Smooth muscle cell (in vitro differentiated cells): ENCODE measurements at regions not wholly inside any gene's neighbourhood (a gene's known extent, or its start where the extent isn't known, plus 50 kb on each side); places are given as distances from the start of the nearest gene placed in this dataset.
"Not testable (repeated sequence)": the region's sequence is repeated elsewhere in the genome, so short reads cannot be mapped to it uniquely, and the experiment has no call there.

ENCODE experiments used
- DNase-seq: peaks from one replicate; lab custom pipeline; 2025; ENCODE audit not compliant: unreplicated experiment; lab: John Stamatoyannopoulos, UW
- H2AFZ ChIP-seq: fragments of 200-600 bp; sonication (generic); 2 replicates; pipeline ENCODE4 v1.6.0; 2016; ENCODE audit warnings: antibody characterized with exemption, low read depth, mild to moderate bottlenecking
- H3F3A ChIP-seq: fragments of 200-600 bp; sonication (generic); 2 replicates; pipeline ENCODE4 v1.6.0; 2017; ENCODE audit warnings: antibody characterized with exemption, low read depth
- H3K27ac ChIP-seq: fragments of 200-600 bp; sonication (generic); 2 replicates; pipeline ENCODE4 v1.5.1; 2016; ENCODE audit warnings: low read depth, mild to moderate bottlenecking
- H3K27me3 ChIP-seq: fragments of 200-600 bp; sonication (generic); 2 replicates; pipeline ENCODE4 v1.6.1; 2016; ENCODE audit warnings: low read depth, mild to moderate bottlenecking
- H3K36me3 ChIP-seq: fragments of 200-600 bp; sonication (generic); 2 replicates; pipeline ENCODE4 v1.5.1; 2016; ENCODE audit warnings: low read depth
- H3K4me1 ChIP-seq: fragments of 200-600 bp; sonication (generic); 2 replicates; pipeline ENCODE4 v1.5.1; 2016; ENCODE audit warnings: low read depth
- H3K4me2 ChIP-seq: fragments of 200-600 bp; sonication (generic); 2 replicates; pipeline ENCODE4 v1.6.0; 2016; ENCODE audit warnings: mild to moderate bottlenecking
- H3K4me3 ChIP-seq: fragments of 200-600 bp; sonication (generic); 2 replicates; pipeline ENCODE4 v1.5.1; 2016; ENCODE audit warnings: mild to moderate bottlenecking
- H3K79me2 ChIP-seq: fragments of 200-600 bp; sonication (generic); 2 replicates; pipeline ENCODE4 v1.6.0; 2016; ENCODE audit warnings: low read depth, mild to moderate bottlenecking
- H3K9ac ChIP-seq: fragments of 200-600 bp; sonication (generic); 2 replicates; pipeline ENCODE4 v1.6.0; 2016; ENCODE audit warnings: low read depth
- H3K9me3 ChIP-seq: fragments of 200-600 bp; sonication (generic); replicated peaks from 2 replicates; pipeline ENCODE4 v1.5.1; 2016; ENCODE audit warnings: low read depth
- H4K20me1 ChIP-seq: fragments of 200-600 bp; sonication (generic); 2 replicates; pipeline ENCODE4 v1.6.0; 2016; ENCODE audit warnings: low read depth
- CTCF ChIP-seq: fragments of 200-600 bp; sonication (generic); IDR thresholded peaks from 2 replicates; pipeline ENCODE4 v1.5.1; 2017; ENCODE audit warnings: borderline replicate concordance, mild to moderate bottlenecking, antibody characterized with exemption; ENCODE audit not compliant: insufficient read depth, poor library complexity, severe bottlenecking
- WGBS: methylation state at CpG from one replicate; pipeline ENCODE4 v1.1.7; 2016; ENCODE audit warnings: low lambda C conversion rate; 5-methylcytosine and 5-hydroxymethylcytosine counted together

- DNase-seq: no peak
- Histone ChIP-seq H3K4me2 (no peak overlapping the region), H3K9me3 (peaks cover 3% of the 10 kb centered on the region), H3K4me3 (no peak overlapping the region), H3K79me2 (no peaks in the 10 kb centered on the region), H3K4me1 (no peaks in the 10 kb centered on the region), H2AFZ (no peak overlapping the region), H3F3A (no peaks in the 10 kb centered on the region), H3K9ac (no peak overlapping the region), H3K36me3 (no peaks in the 10 kb centered on the region), H3K27ac (no peak overlapping the region), H3K27me3 (no peaks in the 10 kb centered on the region), H4K20me1 (no peaks in the 10 kb centered on the region)
- TF ChIP-seq CTCF: no peak
- 79% methylated on average over 3 of the region's 3 CpGs for WGBS
Observed at GRCh38 chrX:123088930-123089329, 95.1 kb upstream of the GRIA3 start.

DNA sequence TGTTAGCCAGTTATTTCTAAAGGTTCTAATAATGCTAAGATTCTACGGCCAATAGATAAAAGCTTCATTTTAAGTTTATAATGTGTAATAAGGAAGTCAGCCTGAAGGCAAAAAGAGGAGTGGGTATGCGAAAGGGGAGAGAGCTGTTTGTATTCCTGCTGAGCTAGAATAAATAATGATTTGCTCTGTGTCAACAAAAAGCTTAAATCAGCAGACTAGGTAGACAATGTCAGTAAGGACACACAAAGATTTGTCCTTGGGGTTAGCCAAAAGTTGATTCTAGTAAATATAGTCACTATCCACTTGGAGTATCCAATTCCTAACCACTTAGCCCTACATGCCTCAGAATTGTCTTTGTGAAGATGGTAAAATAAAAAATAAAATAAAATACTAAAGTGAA, 90.3 kb upstream of the GRIA3 start:
- TF ChIP-seq CTCF: no peak
- H3K36me3 ChIP-seq: no peaks in the 10 kb centered on the region
- 71% methylated on average over 2 of the region's 2 CpGs for WGBS

DNA sequence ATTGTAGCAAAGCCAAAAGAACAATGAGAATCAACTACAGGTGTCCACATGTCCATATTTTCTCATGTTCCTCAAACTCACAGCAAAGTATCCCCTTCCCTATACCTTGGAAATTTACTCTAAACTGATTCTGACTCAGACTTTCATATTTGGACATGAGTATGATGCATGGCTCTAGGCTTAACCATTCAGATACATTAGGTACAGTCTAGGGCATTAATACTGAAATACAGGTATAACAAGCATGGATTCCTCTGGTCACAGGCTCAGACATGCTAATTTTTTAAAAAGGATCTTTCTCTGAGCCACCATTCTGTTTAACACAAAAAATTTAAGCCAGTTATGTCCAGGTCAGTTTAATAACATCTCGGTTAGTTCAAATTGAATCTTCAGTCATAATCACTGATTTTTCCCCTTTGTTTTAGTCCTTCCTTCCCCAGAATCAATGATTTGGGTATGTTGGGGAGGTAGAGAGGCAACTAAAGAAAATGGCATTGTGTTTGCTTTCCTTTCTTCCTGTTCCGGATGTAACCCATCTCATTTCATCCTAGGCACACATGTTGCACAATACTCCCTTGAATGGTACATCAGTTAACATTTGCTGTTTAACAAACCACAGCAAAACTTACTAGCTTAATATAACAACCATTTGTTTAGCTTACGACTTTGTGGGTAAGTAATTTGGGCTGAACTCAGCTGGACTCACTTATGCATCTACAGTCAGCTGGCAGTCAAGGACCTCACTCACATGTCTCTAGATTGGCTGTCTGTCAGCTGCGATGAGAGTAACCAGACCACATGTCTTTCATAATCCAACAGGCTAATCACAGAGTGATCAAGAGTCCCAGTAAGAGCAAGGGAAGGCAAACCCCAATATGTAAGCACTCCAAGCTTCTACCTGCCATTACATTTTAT, 75.3 kb upstream of the GRIA3 start:
- H3K9ac ChIP-seq: no peak overlapping the region
- no peaks in the 10 kb centered on the region for H4K20me1 ChIP-seq
- no peak for TF ChIP-seq CTCF
- WGBS: 77% methylated on average over 4 of the region's 4 CpGs
- DNase-seq: no peak
- H3K27ac ChIP-seq: no peak overlapping the region
- H3K4me1 ChIP-seq: no peaks in the 10 kb centered on the region
- H3K4me2 ChIP-seq: no peak overlapping the region
- H3K4me3 ChIP-seq: no peak overlapping the region
- no peaks in the 10 kb centered on the region for H3F3A ChIP-seq
- H2AFZ ChIP-seq: no peak overlapping the region
- H3K36me3 ChIP-seq: no peaks in the 10 kb centered on the region
- H3K9me3 ChIP-seq: no peaks in the 10 kb centered on the region
- no peaks in the 10 kb centered on the region for H3K79me2 ChIP-seq
- no peaks in the 10 kb centered on the region for H3K27me3 ChIP-seq

More for the DNA sequence above, 90.3 kb upstream of the GRIA3 start:
- H3K79me2 ChIP-seq: no peaks in the 10 kb centered on the region
- H3K9me3 ChIP-seq: peaks cover 3% of the 10 kb centered on the region
- no peak overlapping the region for H3K4me2 ChIP-seq
- H3K4me3 ChIP-seq: no peak overlapping the region
- DNase-seq: no peak
- no peak overlapping the region for H3K27ac ChIP-seq
- no peaks in the 10 kb centered on the region for H4K20me1 ChIP-seq
- H3F3A ChIP-seq: no peaks in the 10 kb centered on the region
- no peak overlapping the region for H3K9ac ChIP-seq
- H2AFZ ChIP-seq: no peak overlapping the region
- no peaks in the 10 kb centered on the region for H3K4me1 ChIP-seq
- no peaks in the 10 kb centered on the region for H3K27me3 ChIP-seq

DNA sequence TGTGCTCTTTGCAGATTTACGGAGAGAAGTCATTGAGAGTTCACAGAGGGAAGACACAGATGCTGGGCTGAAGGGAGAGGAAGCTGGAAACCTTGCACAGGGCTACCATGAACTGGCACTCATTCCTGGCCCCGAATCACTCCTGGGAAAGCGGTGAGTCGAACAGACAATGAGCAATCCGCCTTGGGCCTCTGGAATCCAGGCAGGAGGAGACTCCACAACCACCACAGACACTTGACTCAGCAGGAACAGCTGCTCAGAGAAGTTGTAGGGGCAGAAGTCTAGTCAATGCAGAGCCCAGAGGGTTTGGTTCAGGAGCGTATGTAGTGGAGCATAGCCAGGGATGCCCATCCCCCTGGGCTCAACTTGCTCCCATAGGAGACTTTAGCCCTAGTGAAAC, 62.8 kb upstream of the GRIA3 start:
- Histone ChIP-seq H3K4me3 (no peak overlapping the region), H3K9ac (no peak overlapping the region), H3K4me1 (no peaks in the 10 kb centered on the region), H3K9me3 (no peaks in the 10 kb centered on the region), H3K4me2 (no peak overlapping the region), H2AFZ (no peak overlapping the region), H3K36me3 (no peaks in the 10 kb centered on the region), H3F3A (no peaks in the 10 kb centered on the region), H3K27ac (no peak overlapping the region), H4K20me1 (no peaks in the 10 kb centered on the region), H3K27me3 (no peaks in the 10 kb centered on the region), H3K79me2 (no peaks in the 10 kb centered on the region)
- DNase-seq: no peak
- 61% methylated on average over 6 of the region's 6 CpGs for whole genome bisulfite sequencing
- TF ChIP-seq CTCF: no peak

GRCh38 chrX:123129805-123130204, 54.3 kb upstream of the GRIA3 start:
- not testable (repeated sequence) for H4K20me1 ChIP-seq, H3K27me3 ChIP-seq, DNase-seq, H3K36me3 ChIP-seq, H3F3A ChIP-seq, H3K4me3 ChIP-seq, H3K9me3 ChIP-seq, H3K9ac ChIP-seq, H3K4me1 ChIP-seq, H3K4me2 ChIP-seq, H3K79me2 ChIP-seq, H2AFZ ChIP-seq, H3K27ac ChIP-seq
- 63% methylated on average over 3 of the region's 3 CpGs for WGBS
